ENCODE measurements at regions not wholly inside any gene's neighbourhood (a gene's known extent, or its start where the extent isn't known, plus 50 kb on each side); places are given as distances from the start of the nearest gene placed in this dataset.

DNA sequence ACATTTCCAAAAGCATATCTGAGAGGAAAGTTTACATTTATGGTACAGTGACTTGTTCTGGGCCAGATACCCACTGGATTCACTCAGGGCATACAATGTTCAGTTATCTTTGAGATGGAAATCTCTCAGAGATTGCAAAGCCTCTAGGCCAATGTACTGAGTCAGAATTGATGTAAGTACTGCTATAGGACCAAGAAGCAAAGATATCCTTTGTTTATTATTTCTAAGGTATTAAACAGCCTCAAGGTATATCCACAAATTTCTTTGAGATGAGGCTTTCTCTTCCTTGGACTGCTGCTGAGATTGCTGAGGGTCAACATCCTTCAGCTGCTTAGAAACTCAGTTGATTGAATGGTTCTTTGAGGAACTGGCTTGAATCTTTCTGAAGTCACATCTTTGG, 484.0 kb downstream of the METTL15 start:
- H4K20me1 ChIP-seq (ENCODE audit: insufficient read depth), result no peaks in the 10 kb centered on the region
- CTCF ChIA-PET, result no interaction called here
- H3K4me3 ChIP-seq (replicated peaks in 1 of 2; ENCODE audit: low read depth in 1 of 2, low read length in 2 of 2), result no peak overlapping the region
- RAD21 ChIA-PET (ENCODE audit: low non-redundant PET in 1 of 2, low total read pairs in 2 of 2, uncharacterized antibody in 2 of 2, unreplicated experiment in 2 of 2), result no interaction called here
- H2AFZ ChIP-seq (ENCODE audit: low read depth, low read length, poor library complexity, severe bottlenecking), result no peak overlapping the region
- no peak overlapping the region for H3K27ac ChIP-seq (ENCODE audit: low read depth, low read length)
- H3K4me2 ChIP-seq (ENCODE audit: low read length), result no peak overlapping the region
- H3K9me2 ChIP-seq (ENCODE audit: insufficient read depth), result no peaks in the 10 kb centered on the region
- no peak for ATAC-seq
- H3K27me3 ChIP-seq (ENCODE audit: insufficient read depth, low read length), result no peaks in the 10 kb centered on the region
- no TSS peak for BruUV-seq (replicated peaks)
- H3K79me2 ChIP-seq (ENCODE audit: insufficient read depth, low read length), result no peaks in the 10 kb centered on the region
- H3K9me3 ChIP-seq (ENCODE audit: control insufficient read depth in 1 of 2, insufficient read depth in 1 of 2, low read depth in 1 of 2, low read length in 2 of 2), result no peaks in the 10 kb centered on the region
- no peak for DNase-seq (ENCODE audit: low read depth, low spot score)
- no peak for TF ChIP-seq ZNF274 (IDR thresholded peaks at IDR 0.05; ENCODE audit: low read depth, low read length)
- TF ChIP-seq RAD21 (IDR thresholded peaks at IDR 0.05; ENCODE audit: low read depth), result no peak
- TF ChIP-seq REST (IDR thresholded peaks at IDR 0.05; ENCODE audit: low read depth), result no peak
- no peak for TF ChIP-seq JUND (IDR thresholded peaks at IDR 0.05)
- TF ChIP-seq SP1 (IDR thresholded peaks at IDR 0.05; ENCODE audit: low read depth), result no peak
- no peak for TF ChIP-seq CEBPB (IDR thresholded peaks at IDR 0.05; ENCODE audit: low read depth)
- TF ChIP-seq ZFX (IDR thresholded peaks at IDR 0.05), result no peak
- no peak for TF ChIP-seq POLR2A (IDR thresholded peaks at IDR 0.05; ENCODE audit: borderline replicate concordance, extremely low read depth, insufficient read depth, insufficient read length)
- TF ChIP-seq POLR2AphosphoS5 (IDR thresholded peaks at IDR 0.05; ENCODE audit: low read depth, low read length), result no peak
- no peak for TF ChIP-seq EGR1 (IDR thresholded peaks at IDR 0.05; ENCODE audit: low read depth)
- no peak for TF ChIP-seq MAX (IDR thresholded peaks at IDR 0.05)
- TF ChIP-seq ELF1 (IDR thresholded peaks at IDR 0.05; ENCODE audit: borderline replicate concordance, low read depth), result no peak
- TF ChIP-seq YY1 (IDR thresholded peaks at IDR 0.05; ENCODE audit: extremely low read depth, insufficient replicate concordance, low read depth, low read length), result no peak
- no peak for TF ChIP-seq CBX3 (IDR thresholded peaks at IDR 0.05; ENCODE audit: low read depth)
- TF ChIP-seq, protein P1, sequence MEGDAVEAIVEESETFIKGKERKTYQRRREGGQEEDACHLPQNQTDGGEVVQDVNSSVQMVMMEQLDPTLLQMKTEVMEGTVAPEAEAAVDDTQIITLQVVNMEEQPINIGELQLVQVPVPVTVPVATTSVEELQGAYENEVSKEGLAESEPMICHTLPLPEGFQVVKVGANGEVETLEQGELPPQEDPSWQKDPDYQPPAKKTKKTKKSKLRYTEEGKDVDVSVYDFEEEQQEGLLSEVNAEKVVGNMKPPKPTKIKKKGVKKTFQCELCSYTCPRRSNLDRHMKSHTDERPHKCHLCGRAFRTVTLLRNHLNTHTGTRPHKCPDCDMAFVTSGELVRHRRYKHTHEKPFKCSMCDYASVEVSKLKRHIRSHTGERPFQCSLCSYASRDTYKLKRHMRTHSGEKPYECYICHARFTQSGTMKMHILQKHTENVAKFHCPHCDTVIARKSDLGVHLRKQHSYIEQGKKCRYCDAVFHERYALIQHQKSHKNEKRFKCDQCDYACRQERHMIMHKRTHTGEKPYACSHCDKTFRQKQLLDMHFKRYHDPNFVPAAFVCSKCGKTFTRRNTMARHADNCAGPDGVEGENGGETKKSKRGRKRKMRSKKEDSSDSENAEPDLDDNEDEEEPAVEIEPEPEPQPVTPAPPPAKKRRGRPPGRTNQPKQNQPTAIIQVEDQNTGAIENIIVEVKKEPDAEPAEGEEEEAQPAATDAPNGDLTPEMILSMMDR (IDR thresholded peaks at IDR 0.05 in 2 of 3, conservative IDR thresholded peaks at IDR 0.05 in 1 of 3; ENCODE audit: borderline replicate concordance in 1 of 3, insufficient read depth in 1 of 3, low read depth in 2 of 3, low read length in 2 of 3), result no peak
- no peak for TF ChIP-seq SIN3A (IDR thresholded peaks at IDR 0.05; ENCODE audit: low read depth)
- no peaks in the 10 kb centered on the region for H3K36me3 ChIP-seq (ENCODE audit: control insufficient read depth in 1 of 2, insufficient read depth in 2 of 2, low read length in 2 of 2)
- no peak overlapping the region for H3K9ac ChIP-seq (ENCODE audit: low read length)
- no peaks in the 10 kb centered on the region for H3K4me1 ChIP-seq (ENCODE audit: control insufficient read depth in 1 of 2, insufficient read depth in 2 of 2, low read length in 2 of 2)
- intact Hi-C loops (cut with micrococcal nuclease), result no loop called here
- POLR2A ChIA-PET, result no interaction called here
